HG02840 (cell line): ENCODE measurements at regions not wholly inside any gene's neighbourhood (a gene's known extent, or its start where the extent isn't known, plus 50 kb on each side); places are given as distances from the start of the nearest gene placed in this dataset.
"Not testable (repeated sequence)": the region's sequence is repeated elsewhere in the genome, so short reads cannot be mapped to it uniquely, and the experiment has no call there.

Experiments
- ATAC-seq: cut with Tn5 transposase; IDR thresholded peaks from one replicate; pipeline ENCODE4 v1.9.1; 2021; ENCODE audit warnings: mild to moderate bottlenecking, moderate library complexity, moderate number of reproducible peaks; ENCODE audit not compliant: unreplicated experiment, low FRiP score

DNA sequence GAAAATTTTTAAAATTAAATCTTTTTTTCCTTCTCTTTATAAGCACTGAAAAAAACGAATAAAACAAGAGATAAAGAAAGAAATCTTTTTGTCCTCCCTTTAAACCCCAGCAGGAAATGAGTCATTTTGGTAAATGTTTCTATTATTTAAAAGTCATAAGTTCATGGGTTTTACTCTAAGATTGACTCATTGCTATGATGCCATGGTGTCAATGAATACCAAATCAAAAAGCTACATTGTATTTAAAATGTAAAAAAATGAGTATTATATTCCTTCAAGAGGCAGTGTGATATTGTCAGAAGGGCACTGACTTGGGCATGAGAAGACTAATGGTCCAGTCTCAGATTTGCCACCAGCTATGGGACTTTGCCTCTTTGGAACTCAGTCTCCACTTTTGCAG, 303.4 kb upstream of the DNAJC19 start:
- peak; percentile 82 for ATAC-seq

- no peak for ATAC-seq
These were observed 301.4 kb upstream of the DNAJC19 start for GRCh38 chr3:181290941-181291340.

DNA sequence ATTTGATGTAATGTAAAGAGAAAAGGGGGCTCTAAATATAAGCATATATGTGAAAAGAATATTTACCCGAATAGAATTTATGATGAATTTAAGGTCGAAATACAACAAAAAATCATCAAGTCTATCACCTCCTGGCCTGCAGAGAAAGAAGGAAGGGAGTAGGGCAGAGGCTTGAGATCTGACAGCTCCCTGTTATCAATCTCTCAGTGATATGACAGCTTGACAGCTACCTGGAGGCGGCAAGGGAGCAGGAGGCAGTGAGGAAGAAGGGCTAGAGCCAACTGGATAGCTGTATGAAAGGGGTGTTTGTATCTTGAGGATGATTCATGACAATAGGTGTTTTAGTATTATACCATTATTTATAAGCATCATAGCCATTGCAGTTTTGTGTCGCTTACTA, 299.8 kb upstream of the DNAJC19 start:
- no peak for ATAC-seq

DNA sequence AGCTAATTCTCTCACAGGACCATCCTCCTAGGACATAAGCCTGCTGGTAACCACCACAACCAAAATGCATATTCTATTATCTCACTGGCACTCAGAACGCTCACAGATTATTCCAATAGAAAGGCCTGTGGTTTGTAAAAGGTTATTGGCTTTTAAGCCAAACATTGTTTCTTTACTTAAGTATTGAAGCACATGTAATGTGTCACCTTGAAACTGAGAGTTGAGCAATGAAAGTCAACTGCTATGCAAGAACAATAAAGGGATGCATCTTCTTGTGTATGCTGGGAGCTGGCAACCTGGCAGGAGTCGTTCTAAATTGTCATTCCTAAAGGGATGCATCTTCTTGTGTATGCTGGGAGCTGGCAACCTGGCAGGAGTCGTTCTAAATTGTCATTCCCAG, 298.6 kb upstream of the DNAJC19 start:
- ATAC-seq = no peak

DNA sequence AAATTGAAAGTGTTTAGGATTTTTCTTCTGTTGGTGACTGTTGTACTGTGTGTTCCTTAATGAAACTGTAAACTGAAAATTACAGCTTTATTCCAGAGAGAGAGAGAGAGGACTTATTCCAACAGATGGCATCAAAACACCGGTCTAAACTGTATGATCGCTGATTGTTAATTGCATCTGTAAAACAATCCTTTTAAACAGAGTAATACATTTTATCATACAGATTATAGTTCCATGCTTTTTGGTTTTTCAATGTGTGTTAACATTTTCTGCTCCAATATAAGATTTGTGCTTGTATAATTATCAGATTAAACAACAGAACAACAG, 289.7 kb upstream of the DNAJC19 start:
- no peak for ATAC-seq

- no peak for ATAC-seq
These were observed 289.1 kb upstream of the DNAJC19 start for GRCh38 chr3:181278468-181279238.

DNA sequence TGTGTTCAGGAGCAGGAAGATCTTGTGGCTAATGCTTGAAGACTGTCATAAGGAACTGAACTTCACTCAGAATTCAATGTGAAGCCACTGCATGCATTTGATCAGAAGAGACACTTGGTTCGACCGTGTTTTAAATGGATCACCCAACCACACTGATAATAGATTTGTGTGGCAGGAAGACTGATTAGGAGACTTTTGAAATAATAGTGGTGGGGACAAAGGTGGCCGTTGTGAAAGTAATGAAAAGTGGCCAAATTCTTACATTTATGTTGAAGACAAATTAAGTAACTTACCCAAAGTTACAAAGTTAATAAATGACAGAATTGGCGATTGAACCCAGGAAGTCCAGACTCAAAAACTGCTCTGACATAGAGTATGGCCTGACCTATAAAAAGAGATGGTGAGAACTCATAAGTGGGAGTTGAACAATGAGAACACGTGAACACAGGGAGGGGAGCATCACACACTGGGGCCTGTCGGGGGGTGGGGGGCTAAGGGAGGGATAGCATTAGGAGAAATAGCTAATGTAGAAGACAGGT, 286.9 kb upstream of the DNAJC19 start:
- no peak for ATAC-seq

DNA sequence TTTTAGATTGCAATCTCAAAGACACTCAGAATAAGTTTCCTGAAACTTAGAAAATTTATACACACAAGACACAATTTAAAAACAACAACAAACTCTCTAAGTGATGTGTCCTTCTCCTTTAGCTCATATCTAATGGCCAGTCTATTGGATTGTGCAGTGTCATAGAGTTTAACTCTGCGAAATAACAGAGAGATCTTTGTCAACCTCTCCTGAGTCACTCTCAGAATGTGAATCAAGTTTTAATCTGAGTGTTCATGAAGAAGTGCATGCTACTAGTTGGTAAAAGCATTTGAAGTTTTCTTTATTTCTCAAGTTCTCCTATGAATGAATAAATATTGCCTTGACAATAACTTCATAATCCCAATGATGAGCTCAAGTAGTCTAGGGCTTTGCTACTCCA, 284.5 kb upstream of the DNAJC19 start:
- ATAC-seq = no peak

GRCh38 chr3:181267312-181267711, 277.8 kb upstream of the DNAJC19 start:
- no peak for ATAC-seq

GRCh38 chr3:181265750-181266333, 276.3 kb upstream of the DNAJC19 start:
- no peak for ATAC-seq

- no peak for ATAC-seq
These were observed 274.9 kb upstream of the DNAJC19 start for GRCh38 chr3:181264486-181264885.

DNA sequence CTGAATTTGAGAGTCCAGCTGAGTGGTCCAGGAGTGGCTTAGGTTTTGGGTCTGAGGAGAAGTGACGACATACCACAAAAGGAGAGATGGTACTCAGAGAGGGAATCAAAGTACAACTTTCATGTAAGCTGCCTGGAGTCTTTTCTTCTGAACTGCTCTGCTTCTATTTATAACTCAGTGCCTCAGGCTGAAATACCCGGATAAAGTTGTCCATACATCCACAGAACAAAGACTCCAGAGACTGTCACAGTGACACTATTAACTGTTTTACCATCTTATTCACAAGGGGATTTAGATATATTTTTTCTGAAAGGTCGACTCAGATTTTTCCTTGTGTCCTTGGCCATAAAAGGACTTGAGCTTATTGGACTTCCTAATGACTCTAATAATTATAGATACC, 264.3 kb upstream of the DNAJC19 start:
- ATAC-seq = no peak

GRCh38 chr3:181252631-181253030, 263.1 kb upstream of the DNAJC19 start:
- ATAC-seq = no peak

- no peak for ATAC-seq
These were observed 261.2 kb upstream of the DNAJC19 start for GRCh38 chr3:181250714-181251113.

GRCh38 chr3:181239441-181239840, 249.9 kb upstream of the DNAJC19 start:
- ATAC-seq = no peak

DNA sequence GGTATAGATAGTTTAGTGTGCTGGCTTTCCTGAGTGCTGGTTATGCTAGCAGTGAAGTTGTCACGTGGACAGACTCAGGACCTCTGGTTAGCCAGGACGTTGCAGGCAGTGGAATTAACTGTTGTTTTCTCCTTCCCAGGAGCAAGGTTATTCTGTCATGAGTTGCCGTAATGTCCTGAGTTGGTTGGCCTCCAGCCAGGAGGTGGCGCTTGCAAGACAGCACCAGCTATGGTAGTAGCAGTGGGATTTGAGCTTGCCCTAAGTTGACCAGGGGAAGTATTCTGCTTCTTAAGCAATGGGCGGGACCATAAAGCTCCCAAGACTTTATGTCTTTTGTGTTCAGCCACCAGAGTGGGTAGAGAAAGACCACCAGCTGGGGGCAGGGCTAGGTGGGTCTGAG, 240.7 kb upstream of the DNAJC19 start:
- no peak for ATAC-seq

- no peak for ATAC-seq
These were observed 223.8 kb upstream of the DNAJC19 start for GRCh38 chr3:181213347-181213746.

DNA sequence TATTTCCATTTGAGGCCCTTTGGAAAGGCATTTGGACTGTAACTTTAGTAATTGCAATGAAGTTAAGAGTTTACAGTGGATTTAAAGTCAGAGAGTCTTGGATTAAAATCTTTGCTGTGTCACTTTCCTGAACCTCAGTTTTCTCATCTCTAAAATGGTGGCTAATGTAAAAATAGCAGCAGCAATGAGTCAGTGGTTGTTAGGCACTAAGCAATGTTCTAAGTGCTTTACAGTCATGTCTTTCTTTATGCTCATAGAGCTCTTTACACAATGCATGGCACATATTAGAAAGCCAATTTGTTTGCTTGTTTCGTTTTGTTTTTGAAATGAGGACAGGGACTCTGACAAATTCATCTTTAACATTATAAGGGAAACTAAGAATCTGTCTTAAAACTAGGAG, 222.7 kb upstream of the DNAJC19 start:
- no peak for ATAC-seq

DNA sequence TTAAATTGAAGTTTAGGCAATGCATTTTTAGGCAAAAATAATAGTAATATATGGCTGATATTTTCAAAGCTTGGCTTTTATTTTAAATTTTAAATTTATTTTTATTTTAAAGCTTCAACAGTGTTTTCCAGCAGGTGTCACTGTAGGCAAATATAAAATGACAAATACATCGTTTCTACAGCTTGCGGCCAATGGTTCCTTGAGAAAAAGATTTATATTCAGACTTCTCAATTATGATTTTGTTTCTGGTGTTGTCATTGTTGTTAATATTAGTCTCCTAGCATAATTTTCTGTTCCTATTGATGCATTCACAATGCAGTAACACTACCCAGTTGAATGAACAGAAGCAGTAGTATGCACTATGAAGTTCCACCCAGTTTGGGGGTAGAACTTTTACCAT, 220.7 kb upstream of the DNAJC19 start:
- no peak for ATAC-seq

GRCh38 chr3:181189556-181189955, 200.0 kb upstream of the DNAJC19 start:
- no peak for ATAC-seq

- no peak for ATAC-seq
These were observed 194.2 kb upstream of the DNAJC19 start for GRCh38 chr3:181183764-181184163.

- ATAC-seq = not testable (repeated sequence)
These were observed 193.5 kb upstream of the DNAJC19 start for GRCh38 chr3:181183057-181183456.
